ENCODE measurements at regions not wholly inside any gene's neighbourhood (a gene's known extent, or its start where the extent isn't known, plus 50 kb on each side); places are given as distances from the start of the nearest gene placed in this dataset.

DNA sequence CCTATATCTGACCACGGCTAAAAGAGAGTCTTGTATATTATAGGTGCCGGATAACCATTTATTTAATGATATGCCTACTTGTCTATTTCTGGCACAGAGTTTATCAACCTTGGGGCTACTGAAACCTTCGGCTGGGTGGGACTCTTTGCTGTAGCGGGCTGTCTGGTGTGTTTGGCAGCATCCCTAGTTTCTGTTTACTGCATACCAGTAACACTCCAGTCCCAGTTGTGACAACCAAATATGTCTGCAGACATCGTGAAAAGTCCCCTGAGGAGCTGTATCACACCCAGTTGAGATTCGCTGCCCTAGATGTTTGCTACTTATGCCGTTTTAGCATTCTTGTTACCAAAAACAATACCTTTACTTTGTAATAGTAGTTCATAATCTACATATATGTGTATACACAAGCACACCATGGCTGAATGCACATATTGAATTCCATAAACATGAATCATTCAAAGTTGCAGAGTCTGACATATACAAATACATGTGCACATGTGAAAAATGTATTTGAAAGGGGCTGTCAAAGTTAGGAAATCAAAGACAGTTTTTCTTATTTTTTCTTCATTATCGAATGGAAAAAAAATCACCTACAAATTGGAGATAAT, 89.1 kb upstream of the SHISA6 start:
- TF ChIP-seq, protein P1, sequence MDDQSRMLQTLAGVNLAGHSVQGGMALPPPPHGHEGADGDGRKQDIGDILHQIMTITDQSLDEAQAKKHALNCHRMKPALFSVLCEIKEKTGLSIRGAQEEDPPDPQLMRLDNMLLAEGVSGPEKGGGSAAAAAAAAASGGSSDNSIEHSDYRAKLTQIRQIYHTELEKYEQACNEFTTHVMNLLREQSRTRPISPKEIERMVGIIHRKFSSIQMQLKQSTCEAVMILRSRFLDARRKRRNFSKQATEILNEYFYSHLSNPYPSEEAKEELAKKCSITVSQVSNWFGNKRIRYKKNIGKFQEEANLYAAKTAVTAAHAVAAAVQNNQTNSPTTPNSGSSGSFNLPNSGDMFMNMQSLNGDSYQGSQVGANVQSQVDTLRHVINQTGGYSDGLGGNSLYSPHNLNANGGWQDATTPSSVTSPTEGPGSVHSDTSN (IDR thresholded peaks at IDR 0.05; ENCODE audit: insufficient replicate concordance, low read depth, low read length), result no peak
- TF ChIP-seq CHD2 (IDR thresholded peaks at IDR 0.05; ENCODE audit: borderline replicate concordance, low read depth, low read length), result no peak
